ENCODE measurements at regions not wholly inside any gene's neighbourhood (a gene's known extent, or its start where the extent isn't known, plus 50 kb on each side); places are given as distances from the start of the nearest gene placed in this dataset.

DNA sequence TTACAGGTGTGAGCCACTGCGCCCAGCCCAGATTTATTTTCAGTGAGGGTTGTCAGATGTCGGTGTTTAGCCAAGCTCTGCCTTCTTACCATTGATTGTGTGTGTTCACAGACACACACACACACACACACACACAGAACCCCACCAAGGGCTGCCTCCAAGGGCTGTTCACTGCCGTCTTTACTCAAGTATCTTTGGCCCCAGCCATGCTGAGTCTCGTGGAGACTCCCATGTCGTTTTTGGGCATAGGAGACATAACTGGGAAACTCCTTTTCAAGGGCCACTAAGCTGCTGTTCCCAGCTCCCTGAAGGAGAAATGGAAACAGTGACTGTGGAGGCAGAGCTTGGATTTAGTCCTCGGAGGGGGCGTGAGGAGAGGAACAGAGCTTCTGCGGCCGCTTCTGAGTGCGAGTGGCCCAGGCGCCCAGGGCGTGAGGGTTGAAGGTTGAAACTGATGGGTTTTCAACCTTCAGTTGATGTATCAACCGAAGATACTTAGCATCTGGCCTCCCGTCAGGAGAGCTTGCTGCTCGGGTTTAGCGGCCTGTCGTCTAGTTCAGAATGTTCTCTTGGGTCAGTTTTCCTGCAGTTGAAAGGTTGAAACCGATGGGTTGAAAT lies 243.6 kb downstream of the TTLL2 start:
- Histone ChIP-seq H3K27ac (ENCODE audit: extremely low read depth, low read depth, low read length) (no peak overlapping the region), H3K9me3 (replicated peaks; ENCODE audit: control insufficient read depth, insufficient read depth, low read depth, low read length) (no peaks in the 10 kb centered on the region), H3K9me1 (ENCODE audit: control insufficient read depth, insufficient read depth, low read length) (no peaks in the 10 kb centered on the region), H4K20me1 (replicated peaks; ENCODE audit: control insufficient read depth, insufficient read depth, low read length) (peaks cover 16% of the 10 kb centered on the region; the same call in 1 of the 2 replicates), H3K36me3 (ENCODE audit: control insufficient read depth, insufficient read depth, low read length) (no peaks in the 10 kb centered on the region), H3K79me2 (ENCODE audit: control insufficient read depth, insufficient read depth, low read length) (no peaks in the 10 kb centered on the region), H3K4me1 (replicated peaks in 1 of 2; ENCODE audit: control insufficient read depth in 2 of 2, insufficient read depth in 2 of 2, low read length in 2 of 2) (peaks cover 5 to 10% of the 10 kb centered on the region in 2 experiments; a peak in 3 of 5 replicates), H3K4me2 (ENCODE audit: insufficient read depth, low read length) (no peak overlapping the region), H2AFZ (ENCODE audit: low read depth, low read length) (no peak overlapping the region), H3K9ac (ENCODE audit: insufficient read depth in 1 of 2, low read depth in 2 of 2, low read length in 2 of 2) (no peak overlapping the region), H3K4me3 (no peak overlapping the region), H3K27me3 (ENCODE audit: control insufficient read depth in 2 of 2, insufficient read depth in 2 of 2, low read length in 2 of 2) (peaks cover 59 to 91% of the 10 kb centered on the region in 2 experiments)
- ChIA-PET POLR2A (interaction anchor here (0.6 to 1.0 kb wide), 3 partner anchors 9 to 481 kb away, joined by 3 read pairs; no protein-coding TSS in a partner anchor), CTCF (ENCODE audit: low intra/inter-chr PET ratio) (no interaction called here)
- DNase-seq (ENCODE audit: extremely low read depth in 1 of 4, low spot score in 3 of 4) (no peak), ATAC-seq (no peak), FAIRE-seq (no peak)
- TF ChIP-seq NR3C1 (CRISPR knock-in tag; IDR thresholded peaks at IDR 0.05), result no peak
- TF ChIP-seq ZBED1 (IDR thresholded peaks at IDR 0.05), result no peak
- no peak for TF ChIP-seq EP400 (IDR thresholded peaks at IDR 0.05)
- no peak for TF ChIP-seq MAFF (IDR thresholded peaks at IDR 0.05; ENCODE audit: low read length)
- TF ChIP-seq KAT8 (IDR thresholded peaks at IDR 0.05; ENCODE audit: low read depth), result no peak
- TF ChIP-seq, protein P1, sequence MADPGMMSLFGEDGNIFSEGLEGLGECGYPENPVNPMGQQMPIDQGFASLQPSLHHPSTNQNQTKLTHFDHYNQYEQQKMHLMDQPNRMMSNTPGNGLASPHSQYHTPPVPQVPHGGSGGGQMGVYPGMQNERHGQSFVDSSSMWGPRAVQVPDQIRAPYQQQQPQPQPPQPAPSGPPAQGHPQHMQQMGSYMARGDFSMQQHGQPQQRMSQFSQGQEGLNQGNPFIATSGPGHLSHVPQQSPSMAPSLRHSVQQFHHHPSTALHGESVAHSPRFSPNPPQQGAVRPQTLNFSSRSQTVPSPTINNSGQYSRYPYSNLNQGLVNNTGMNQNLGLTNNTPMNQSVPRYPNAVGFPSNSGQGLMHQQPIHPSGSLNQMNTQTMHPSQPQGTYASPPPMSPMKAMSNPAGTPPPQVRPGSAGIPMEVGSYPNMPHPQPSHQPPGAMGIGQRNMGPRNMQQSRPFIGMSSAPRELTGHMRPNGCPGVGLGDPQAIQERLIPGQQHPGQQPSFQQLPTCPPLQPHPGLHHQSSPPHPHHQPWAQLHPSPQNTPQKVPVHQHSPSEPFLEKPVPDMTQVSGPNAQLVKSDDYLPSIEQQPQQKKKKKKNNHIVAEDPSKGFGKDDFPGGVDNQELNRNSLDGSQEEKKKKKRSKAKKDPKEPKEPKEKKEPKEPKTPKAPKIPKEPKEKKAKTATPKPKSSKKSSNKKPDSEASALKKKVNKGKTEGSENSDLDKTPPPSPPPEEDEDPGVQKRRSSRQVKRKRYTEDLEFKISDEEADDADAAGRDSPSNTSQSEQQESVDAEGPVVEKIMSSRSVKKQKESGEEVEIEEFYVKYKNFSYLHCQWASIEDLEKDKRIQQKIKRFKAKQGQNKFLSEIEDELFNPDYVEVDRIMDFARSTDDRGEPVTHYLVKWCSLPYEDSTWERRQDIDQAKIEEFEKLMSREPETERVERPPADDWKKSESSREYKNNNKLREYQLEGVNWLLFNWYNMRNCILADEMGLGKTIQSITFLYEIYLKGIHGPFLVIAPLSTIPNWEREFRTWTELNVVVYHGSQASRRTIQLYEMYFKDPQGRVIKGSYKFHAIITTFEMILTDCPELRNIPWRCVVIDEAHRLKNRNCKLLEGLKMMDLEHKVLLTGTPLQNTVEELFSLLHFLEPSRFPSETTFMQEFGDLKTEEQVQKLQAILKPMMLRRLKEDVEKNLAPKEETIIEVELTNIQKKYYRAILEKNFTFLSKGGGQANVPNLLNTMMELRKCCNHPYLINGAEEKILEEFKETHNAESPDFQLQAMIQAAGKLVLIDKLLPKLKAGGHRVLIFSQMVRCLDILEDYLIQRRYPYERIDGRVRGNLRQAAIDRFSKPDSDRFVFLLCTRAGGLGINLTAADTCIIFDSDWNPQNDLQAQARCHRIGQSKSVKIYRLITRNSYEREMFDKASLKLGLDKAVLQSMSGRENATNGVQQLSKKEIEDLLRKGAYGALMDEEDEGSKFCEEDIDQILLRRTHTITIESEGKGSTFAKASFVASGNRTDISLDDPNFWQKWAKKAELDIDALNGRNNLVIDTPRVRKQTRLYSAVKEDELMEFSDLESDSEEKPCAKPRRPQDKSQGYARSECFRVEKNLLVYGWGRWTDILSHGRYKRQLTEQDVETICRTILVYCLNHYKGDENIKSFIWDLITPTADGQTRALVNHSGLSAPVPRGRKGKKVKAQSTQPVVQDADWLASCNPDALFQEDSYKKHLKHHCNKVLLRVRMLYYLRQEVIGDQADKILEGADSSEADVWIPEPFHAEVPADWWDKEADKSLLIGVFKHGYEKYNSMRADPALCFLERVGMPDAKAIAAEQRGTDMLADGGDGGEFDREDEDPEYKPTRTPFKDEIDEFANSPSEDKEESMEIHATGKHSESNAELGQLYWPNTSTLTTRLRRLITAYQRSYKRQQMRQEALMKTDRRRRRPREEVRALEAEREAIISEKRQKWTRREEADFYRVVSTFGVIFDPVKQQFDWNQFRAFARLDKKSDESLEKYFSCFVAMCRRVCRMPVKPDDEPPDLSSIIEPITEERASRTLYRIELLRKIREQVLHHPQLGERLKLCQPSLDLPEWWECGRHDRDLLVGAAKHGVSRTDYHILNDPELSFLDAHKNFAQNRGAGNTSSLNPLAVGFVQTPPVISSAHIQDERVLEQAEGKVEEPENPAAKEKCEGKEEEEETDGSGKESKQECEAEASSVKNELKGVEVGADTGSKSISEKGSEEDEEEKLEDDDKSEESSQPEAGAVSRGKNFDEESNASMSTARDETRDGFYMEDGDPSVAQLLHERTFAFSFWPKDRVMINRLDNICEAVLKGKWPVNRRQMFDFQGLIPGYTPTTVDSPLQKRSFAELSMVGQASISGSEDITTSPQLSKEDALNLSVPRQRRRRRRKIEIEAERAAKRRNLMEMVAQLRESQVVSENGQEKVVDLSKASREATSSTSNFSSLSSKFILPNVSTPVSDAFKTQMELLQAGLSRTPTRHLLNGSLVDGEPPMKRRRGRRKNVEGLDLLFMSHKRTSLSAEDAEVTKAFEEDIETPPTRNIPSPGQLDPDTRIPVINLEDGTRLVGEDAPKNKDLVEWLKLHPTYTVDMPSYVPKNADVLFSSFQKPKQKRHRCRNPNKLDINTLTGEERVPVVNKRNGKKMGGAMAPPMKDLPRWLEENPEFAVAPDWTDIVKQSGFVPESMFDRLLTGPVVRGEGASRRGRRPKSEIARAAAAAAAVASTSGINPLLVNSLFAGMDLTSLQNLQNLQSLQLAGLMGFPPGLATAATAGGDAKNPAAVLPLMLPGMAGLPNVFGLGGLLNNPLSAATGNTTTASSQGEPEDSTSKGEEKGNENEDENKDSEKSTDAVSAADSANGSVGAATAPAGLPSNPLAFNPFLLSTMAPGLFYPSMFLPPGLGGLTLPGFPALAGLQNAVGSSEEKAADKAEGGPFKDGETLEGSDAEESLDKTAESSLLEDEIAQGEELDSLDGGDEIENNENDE (IDR thresholded peaks at IDR 0.05; ENCODE audit: low read depth, low read length), result no peak
- WGBS (ENCODE audit: insufficient coverage, low coverage, missing lambda C conversion rate), result 6% methylated on average over 18 of the region's 18 CpGs
- intact Hi-C loops (cut with micrococcal nuclease), result no loop called here
- in situ Hi-C loops (cut with MboI), result no loop called here
- BruUV-seq (replicated peaks), result no TSS peak
